ENCODE measurements at regions not wholly inside any gene's neighbourhood (a gene's known extent, or its start where the extent isn't known, plus 50 kb on each side); places are given as distances from the start of the nearest gene placed in this dataset.

- POLR2A ChIA-PET, result no interaction called here
- intact Hi-C loops (cut with micrococcal nuclease), result no loop called here
- Histone ChIP-seq H4K20me1 (ENCODE audit: insufficient read depth) (no peaks in the 10 kb centered on the region), H3K9me2 (ENCODE audit: insufficient read depth) (no peaks in the 10 kb centered on the region), H3K79me2 (ENCODE audit: insufficient read depth, low read length) (no peaks in the 10 kb centered on the region), H2AFZ (ENCODE audit: low read depth, low read length, poor library complexity, severe bottlenecking) (no peak overlapping the region), H3K36me3 (ENCODE audit: control insufficient read depth in 1 of 2, insufficient read depth in 2 of 2, low read length in 2 of 2) (no peaks in the 10 kb centered on the region), H3K4me1 (ENCODE audit: control insufficient read depth in 1 of 2, insufficient read depth in 2 of 2, low read length in 2 of 2) (no peaks in the 10 kb centered on the region), H3K27me3 (ENCODE audit: insufficient read depth, low read length) (no peaks in the 10 kb centered on the region), H3K9me3 (ENCODE audit: control insufficient read depth in 1 of 2, insufficient read depth in 1 of 2, low read depth in 1 of 2, low read length in 2 of 2) (no peaks in the 10 kb centered on the region), H3K27ac (ENCODE audit: low read depth, low read length) (no peak overlapping the region), H3K4me2 (ENCODE audit: low read length) (no peak overlapping the region), H3K4me3 (replicated peaks in 1 of 2; ENCODE audit: low read depth in 1 of 2, low read length in 2 of 2) (no peak overlapping the region), H3K9ac (ENCODE audit: low read length) (no peak overlapping the region)
- CTCF ChIA-PET, result interaction anchor here (0.8 kb wide), 1 partner anchor 198 kb away, joined by 3 read pairs; no protein-coding TSS in a partner anchor
- RAD21 ChIA-PET (ENCODE audit: low non-redundant PET in 1 of 2, low total read pairs in 2 of 2, uncharacterized antibody in 2 of 2, unreplicated experiment in 2 of 2), result no interaction called here
- no TSS peak for BruUV-seq (replicated peaks)
- DNase-seq (ENCODE audit: low read depth, low spot score) (no peak), ATAC-seq (no peak)
- TF ChIP-seq CBX3 (IDR thresholded peaks at IDR 0.05; ENCODE audit: low read depth) (no peak), CTCF (IDR thresholded peaks at IDR 0.05 in 2 of 3, conservative IDR thresholded peaks at IDR 0.05 in 1 of 3; ENCODE audit: borderline replicate concordance in 1 of 3, insufficient read depth in 1 of 3, low read depth in 2 of 3, low read length in 2 of 3) (no peak), JUND (IDR thresholded peaks at IDR 0.05) (no peak), YY1 (IDR thresholded peaks at IDR 0.05; ENCODE audit: extremely low read depth, insufficient replicate concordance, low read depth, low read length) (no peak), SP1 (IDR thresholded peaks at IDR 0.05; ENCODE audit: low read depth) (no peak), SIN3A (IDR thresholded peaks at IDR 0.05; ENCODE audit: low read depth) (no peak), EGR1 (IDR thresholded peaks at IDR 0.05; ENCODE audit: low read depth) (no peak), TCF7L2 (IDR thresholded peaks at IDR 0.05; ENCODE audit: borderline replicate concordance, extremely low read depth, insufficient read depth, insufficient read length) (no peak), FOSL1 (IDR thresholded peaks at IDR 0.05; ENCODE audit: low read depth) (no peak), CEBPB (IDR thresholded peaks at IDR 0.05; ENCODE audit: low read depth) (no peak), SRF (IDR thresholded peaks at IDR 0.05; ENCODE audit: low read depth) (no peak), RAD21 (IDR thresholded peaks at IDR 0.05; ENCODE audit: low read depth) (no peak), ZNF274 (IDR thresholded peaks at IDR 0.05; ENCODE audit: low read depth, low read length) (no peak), ELF1 (IDR thresholded peaks at IDR 0.05; ENCODE audit: borderline replicate concordance, low read depth) (no peak)
- TF ChIP-seq, protein P1, sequence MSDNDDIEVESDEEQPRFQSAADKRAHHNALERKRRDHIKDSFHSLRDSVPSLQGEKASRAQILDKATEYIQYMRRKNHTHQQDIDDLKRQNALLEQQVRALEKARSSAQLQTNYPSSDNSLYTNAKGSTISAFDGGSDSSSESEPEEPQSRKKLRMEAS (IDR thresholded peaks at IDR 0.05), result no peak
- TF ChIP-seq, protein P2, sequence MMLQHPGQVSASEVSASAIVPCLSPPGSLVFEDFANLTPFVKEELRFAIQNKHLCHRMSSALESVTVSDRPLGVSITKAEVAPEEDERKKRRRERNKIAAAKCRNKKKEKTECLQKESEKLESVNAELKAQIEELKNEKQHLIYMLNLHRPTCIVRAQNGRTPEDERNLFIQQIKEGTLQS (IDR thresholded peaks at IDR 0.05), result no peak
- TF ChIP-seq, protein P3, sequence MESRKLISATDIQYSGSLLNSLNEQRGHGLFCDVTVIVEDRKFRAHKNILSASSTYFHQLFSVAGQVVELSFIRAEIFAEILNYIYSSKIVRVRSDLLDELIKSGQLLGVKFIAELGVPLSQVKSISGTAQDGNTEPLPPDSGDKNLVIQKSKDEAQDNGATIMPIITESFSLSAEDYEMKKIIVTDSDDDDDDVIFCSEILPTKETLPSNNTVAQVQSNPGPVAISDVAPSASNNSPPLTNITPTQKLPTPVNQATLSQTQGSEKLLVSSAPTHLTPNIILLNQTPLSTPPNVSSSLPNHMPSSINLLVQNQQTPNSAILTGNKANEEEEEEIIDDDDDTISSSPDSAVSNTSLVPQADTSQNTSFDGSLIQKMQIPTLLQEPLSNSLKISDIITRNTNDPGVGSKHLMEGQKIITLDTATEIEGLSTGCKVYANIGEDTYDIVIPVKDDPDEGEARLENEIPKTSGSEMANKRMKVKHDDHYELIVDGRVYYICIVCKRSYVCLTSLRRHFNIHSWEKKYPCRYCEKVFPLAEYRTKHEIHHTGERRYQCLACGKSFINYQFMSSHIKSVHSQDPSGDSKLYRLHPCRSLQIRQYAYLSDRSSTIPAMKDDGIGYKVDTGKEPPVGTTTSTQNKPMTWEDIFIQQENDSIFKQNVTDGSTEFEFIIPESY (IDR thresholded peaks at IDR 0.05; ENCODE audit: extremely low read depth, insufficient replicate concordance, low read length), result no peak
These were observed 119.2 kb downstream of the KCNF1 start for GRCh38 chr2:11030909-11031308.
